NK-92 (cell line): ENCODE measurements at regions not wholly inside any gene's neighbourhood (a gene's known extent, or its start where the extent isn't known, plus 50 kb on each side); places are given as distances from the start of the nearest gene placed in this dataset.
"Not testable (repeated sequence)": the region's sequence is repeated elsewhere in the genome, so short reads cannot be mapped to it uniquely, and the experiment has no call there.

Experiments used
- DNase-seq: peaks from one replicate; lab custom pipeline; 2025; ENCODE audit not compliant: unreplicated experiment; lab: John Stamatoyannopoulos, UW

GRCh38 chr12:75944097-75944904, 87.3 kb downstream of the PHLDA1 start:
- no peak for DNase-seq

DNA sequence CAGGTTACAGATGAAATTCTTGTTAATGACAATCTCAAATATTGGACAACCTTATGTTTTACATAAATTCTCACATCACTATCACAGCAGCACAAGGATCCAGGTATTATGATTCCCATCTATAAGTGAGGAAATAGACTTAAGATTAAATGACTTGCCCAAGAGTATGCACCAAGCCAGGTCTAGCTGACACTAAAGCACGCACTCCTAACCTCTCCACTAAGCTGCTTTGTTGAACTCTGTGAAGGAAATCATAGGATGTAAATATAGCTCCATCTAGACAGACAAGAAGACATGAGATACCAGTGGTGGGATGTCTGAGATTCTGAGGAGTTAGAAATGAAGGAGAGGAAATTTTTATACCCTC, 87.9 kb downstream of the PHLDA1 start:
- DNase-seq: no peak

GRCh38 chr12:75941661-75942060, 89.9 kb downstream of the PHLDA1 start:
- not testable (repeated sequence) for DNase-seq

DNA sequence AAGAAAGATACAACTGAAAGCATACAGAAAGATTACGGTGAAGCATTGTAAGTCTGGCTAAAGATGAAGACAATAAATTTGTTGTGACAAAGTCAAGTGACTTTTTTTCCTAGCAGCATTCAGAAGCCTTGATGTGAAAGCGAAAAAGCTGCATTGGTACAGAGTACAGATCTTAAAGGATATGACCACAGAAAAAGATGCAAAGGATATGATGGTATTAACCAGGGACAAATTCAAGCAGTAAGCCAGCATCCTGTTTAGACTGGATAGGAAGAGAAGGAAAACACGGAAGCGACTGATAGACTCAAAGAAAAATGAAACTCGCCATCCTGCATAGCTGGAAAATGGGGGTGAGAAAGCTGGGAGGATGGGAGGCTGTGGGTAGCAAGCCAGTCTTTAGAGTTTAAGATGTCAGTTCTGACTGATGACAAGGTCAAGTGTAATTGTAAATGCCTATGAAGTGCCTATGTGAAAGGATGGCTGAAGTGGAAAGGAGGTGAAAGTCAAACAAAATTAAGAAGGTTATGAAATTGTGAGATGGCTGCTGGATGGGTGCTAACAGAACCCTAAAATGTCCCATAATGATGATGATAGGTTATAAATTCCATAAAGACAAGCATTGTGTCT, 92.4 kb downstream of the PHLDA1 start:
- no peak for DNase-seq

DNA sequence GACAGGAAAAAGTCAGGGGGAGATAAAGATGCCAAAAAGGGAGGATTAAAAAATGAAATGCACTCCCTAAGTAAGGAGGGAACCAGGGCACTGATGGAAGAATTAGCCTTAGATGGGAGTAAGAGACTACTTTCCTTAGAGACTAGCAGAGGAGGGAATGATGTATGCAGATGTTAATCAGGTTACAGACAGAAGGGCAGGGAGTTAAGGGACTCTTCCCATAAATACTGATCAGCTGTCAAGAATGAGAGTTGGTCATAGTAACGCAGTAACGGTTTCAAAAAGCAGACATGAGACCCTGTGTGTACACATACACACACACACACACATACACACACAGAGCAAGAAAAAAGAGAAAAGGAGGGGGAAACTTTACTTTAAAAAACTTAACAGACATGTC, 93.4 kb downstream of the PHLDA1 start:
- no peak for DNase-seq

DNA sequence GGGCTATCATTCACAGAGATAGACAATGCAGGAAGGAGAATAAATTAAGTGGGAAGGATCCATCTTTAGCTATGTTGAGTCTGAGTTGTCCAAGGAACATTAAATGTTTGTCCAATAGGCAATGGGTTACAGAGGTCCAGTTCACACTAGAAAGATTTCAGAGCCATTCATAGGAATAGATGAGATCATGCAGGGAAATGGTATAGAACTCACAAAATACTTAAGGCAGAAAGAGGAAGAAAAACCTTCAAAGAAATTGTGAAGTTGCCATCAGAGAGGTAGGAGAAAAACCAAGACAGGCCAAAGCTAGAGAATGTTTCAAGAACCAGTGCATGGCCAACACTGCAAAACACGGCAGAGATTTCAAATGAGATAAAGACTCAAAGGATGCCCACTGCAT, 94.1 kb downstream of the PHLDA1 start:
- DNase-seq: no peak

DNA sequence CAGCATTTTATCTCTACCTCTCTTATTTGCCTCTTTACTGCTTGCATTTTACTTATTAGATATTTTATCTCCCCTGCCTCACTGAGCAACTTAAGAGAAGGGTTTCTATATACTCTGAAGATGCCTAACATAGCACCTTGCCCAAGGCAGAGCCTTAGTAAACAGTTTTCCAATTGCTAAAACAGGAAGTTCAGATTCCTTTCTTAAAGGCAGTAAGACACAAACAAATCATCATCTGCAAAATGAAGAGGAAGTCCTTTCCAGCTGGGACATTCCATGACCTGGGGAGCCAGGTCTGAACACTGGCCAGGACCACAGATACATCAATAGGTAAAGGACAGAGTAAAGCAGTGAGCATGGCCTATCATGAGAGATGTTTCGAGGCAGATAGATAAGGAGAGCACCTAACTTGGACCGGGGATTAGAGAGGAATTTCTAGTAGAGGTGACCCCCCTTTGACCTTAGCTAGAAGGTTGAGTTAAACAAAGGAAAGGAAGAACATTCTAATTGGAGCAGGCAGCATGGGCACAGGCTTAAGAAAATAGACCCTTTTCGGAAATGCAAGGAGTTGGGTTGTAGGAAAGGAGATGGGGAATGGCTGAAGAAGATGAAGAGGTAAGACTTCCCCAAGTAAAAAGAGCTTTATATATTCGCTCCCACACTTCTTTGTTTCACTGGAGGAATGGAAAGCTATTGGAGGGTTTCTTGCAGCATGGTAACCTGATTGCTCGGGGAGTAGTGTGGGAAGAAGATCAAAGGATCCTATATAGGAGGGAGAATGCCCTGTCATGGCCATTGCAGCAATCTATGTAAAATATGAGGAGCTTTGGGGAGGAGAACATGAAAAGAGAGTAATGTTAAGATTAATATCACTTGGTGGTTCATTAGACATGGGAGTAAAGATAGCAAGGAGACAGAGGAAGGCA, 94.8 kb downstream of the PHLDA1 start:
- DNase-seq: no peak

DNA sequence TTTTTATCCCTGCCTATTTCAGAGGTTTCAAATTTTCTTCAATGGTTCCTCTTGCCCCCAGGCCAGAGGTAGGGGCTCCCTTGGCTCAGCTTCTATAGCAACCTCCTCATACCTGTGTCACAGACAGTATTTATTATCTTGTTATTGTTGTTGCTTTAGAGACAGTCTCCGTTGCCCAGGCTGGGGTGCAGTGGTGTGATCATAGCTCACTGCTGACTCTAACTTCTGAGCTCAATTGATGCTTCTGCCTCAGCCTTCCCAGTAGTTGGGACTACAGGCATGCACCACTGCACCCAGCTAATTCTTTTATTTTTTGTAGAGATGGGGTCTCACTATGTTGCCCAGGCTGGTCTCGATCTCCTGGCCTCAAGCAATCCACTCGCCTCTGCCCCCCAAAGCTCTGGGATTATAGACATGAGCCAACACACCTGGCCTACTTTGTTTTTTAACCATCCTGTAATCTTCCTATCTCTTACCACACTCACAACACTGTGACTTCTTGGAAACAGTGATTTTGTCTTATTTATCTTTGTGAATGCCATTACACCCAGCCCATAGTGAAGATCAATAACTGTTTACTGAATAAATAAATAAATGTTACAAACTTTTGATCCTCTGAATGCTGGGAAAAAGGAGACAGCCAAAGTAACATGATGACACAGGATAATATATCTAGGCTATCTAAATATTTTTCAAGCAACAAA, 95.9 kb downstream of the PHLDA1 start:
- DNase-seq: no peak

- DNase-seq: no peak
These were observed 98.5 kb downstream of the PHLDA1 start for GRCh38 chr12:75933101-75933500.

DNA sequence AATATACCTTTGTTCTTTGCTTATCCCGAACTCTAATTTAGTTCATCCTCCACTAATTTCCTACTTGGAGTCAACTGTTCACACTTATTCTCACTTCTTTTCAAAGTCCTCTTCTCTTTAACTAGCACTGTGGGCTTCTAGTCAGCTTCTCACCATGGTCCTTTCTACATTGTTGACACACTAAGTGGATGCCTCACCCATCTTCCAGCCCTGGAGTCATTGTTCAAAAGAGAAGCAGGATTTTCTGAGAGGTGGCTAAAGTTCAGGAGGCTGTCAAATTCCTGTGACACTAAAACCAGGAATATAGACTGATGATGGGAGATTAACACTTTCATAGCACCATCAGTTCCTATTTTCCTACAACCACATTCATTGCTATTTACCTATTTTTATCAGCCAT, 99.3 kb downstream of the PHLDA1 start:
- DNase-seq: no peak

- DNase-seq: no peak
These were observed 107.5 kb downstream of the PHLDA1 start for GRCh38 chr12:75923964-75924666.

- no peak for DNase-seq
These were observed 108.5 kb downstream of the PHLDA1 start for GRCh38 chr12:75922944-75923642.

DNA sequence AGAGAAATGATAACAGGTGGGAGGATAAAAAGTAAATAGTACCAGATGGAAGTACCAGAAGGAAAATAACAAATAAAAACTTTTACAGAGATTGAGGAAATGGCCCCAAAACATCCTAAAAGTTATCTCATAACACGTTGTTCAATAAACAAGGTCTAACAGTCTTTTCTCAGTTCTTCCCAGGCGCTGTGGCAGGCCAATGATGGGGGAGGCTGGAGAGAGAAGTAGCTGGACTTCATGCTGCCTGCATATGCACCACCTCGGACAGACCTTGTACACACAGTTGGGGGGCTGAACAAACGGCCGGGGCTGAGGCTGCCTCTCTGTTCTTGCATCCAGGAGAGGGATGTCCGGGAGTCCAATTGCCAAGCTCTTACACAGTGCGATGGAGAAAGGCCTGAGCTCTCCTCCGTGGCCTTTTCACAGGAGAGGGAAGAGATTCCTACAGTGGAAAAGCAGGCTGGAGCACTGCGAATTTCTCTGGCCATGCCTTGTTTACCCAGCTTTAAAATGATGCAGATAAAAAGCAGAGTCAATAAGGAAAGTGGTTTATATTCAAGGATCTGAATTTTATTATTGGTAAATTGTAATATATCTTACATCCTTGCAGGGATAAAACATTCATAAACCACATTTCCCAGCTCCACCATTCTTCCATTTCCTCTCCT, 109.8 kb downstream of the PHLDA1 start:
- DNase-seq: no peak

- DNase-seq: no peak
These were observed 113.9 kb downstream of the PHLDA1 start for GRCh38 chr12:75917715-75918114.

GRCh38 chr12:75917083-75917482, 114.5 kb downstream of the PHLDA1 start:
- DNase-seq: no peak

- no peak for DNase-seq
These were observed 117.8 kb downstream of the PHLDA1 start for GRCh38 chr12:75913502-75914351.

DNA sequence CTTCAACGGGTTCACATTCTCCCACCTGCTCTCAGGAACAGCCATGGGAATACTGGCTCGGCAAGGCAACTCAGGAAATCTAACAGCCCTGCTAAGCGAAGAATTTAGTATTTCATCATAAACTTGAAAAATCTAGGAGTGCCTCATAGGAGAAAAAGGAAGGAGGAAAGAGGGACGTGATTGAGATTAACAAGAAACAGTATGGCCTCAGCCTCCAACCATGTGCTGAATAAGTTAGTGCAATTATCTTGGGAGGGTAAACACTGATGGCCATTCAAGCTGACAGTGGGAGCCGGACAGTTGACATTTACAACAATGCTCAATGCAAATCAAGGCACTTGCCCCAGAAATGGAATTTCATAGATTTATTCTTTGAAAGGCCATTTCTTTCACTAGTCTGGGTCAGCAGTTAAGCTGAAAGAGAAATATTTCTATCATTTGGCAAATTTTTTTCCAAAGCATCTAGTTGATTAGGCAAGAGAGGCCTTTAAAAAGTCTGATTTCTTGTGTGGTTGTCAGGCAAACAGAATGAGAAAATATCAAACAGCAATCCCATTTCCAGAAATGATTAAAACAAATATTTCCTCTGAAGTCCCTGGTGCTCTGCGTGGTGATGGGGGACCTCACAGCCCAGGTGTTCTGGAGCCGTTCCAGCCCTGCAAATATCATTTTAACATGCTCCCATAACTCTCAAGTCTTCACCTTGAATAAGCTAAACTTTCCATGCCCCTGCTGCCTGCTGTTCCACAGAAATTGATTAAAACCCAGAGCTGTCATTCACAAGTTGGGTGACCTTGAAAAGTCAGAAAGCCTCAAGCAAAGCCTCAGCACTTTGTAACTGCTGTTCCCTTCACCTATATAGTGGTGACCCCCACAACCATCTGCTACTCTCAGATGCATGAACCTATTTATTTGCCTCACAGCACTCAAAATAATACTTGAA, 121.6 kb downstream of the PHLDA1 start:
- DNase-seq: no peak
